Retinal pigment epithelial cell (primary cell): ENCODE measurements at regions not wholly inside any gene's neighbourhood (a gene's known extent, or its start where the extent isn't known, plus 50 kb on each side); places are given as distances from the start of the nearest gene placed in this dataset.
"Not testable (repeated sequence)": the region's sequence is repeated elsewhere in the genome, so short reads cannot be mapped to it uniquely, and the experiment has no call there.

Experiments
- DNase-seq: peaks from one replicate; pipeline ENCODE4 v3.0.0-alpha.2; 2010; ENCODE audit warnings: low read depth
- H3K4me3 ChIP-seq: 2 replicates; pipeline ENCODE4 v1.5.1; 2011; ENCODE audit warnings: mild to moderate bottlenecking, low read length, control low read depth, moderate library complexity
- CTCF ChIP-seq: conservative IDR thresholded peaks from 2 replicates; pipeline ENCODE4 v1.5.1; 2011; ENCODE audit warnings: low read depth, low read length, control low read depth, inconsistent platforms

GRCh38 chr11:112343368-112344039 is 82.8 kb upstream of the PLET1 start:
- no peak for DNase-seq
- no peak for TF ChIP-seq CTCF
- no peak overlapping the region for H3K4me3 ChIP-seq

GRCh38 chr11:112344040-112344413 is 83.4 kb upstream of the PLET1 start:
- no peak overlapping the region for H3K4me3 ChIP-seq
- no peak for DNase-seq
- no peak for TF ChIP-seq CTCF

GRCh38 chr11:112345166-112345565 is 84.5 kb upstream of the PLET1 start:
- no peak overlapping the region for H3K4me3 ChIP-seq
- no peak for TF ChIP-seq CTCF
- DNase-seq: no peak

GRCh38 chr11:112345706-112346105 is 85.0 kb upstream of the PLET1 start:
- DNase-seq: no peak
- no peak overlapping the region for H3K4me3 ChIP-seq
- peak; percentile 27 for TF ChIP-seq CTCF

- no peak for TF ChIP-seq CTCF
- no peak overlapping the region for H3K4me3 ChIP-seq
- no peak for DNase-seq
Measured at GRCh38 chr11:112346586-112346985, 85.9 kb upstream of the PLET1 start.

- TF ChIP-seq CTCF: no peak
- H3K4me3 ChIP-seq: no peak overlapping the region
- DNase-seq: no peak
Measured at GRCh38 chr11:112348480-112349029, 87.9 kb upstream of the PLET1 start.

- H3K4me3 ChIP-seq, DNase-seq: not testable (repeated sequence)
Measured at GRCh38 chr11:112351423-112351822, 90.8 kb upstream of the PLET1 start.
